BJ (cell line): ENCODE measurements at regions not wholly inside any gene's neighbourhood (a gene's known extent, or its start where the extent isn't known, plus 50 kb on each side); places are given as distances from the start of the nearest gene placed in this dataset.

Source experiments
- CTCF ChIA-PET: fragments of 350-600 bp; formaldehyde crosslinking; extraction: SDS; loops from one replicate; lab custom pipeline; 2021; ENCODE audit warnings: antibody characterized with exemption, inconsistent platforms; lab: Yijun Ruan, JAX
- POLR2A ChIA-PET: fragments of 300-600 bp; sonication (Branson Sonifier 250); formaldehyde crosslinking; extraction: SDS; loops from one replicate; lab custom pipeline; 2021; ENCODE audit warnings: antibody characterized with exemption; lab: Charles Lee
- DNase-seq: peaks from one replicate; pipeline ENCODE4 v3.0.0-alpha.2; 2011; ENCODE audit warnings: low read depth
- H3K27me3 ChIP-seq: 2 replicates; pipeline ENCODE4 v1.6.0; 2011; ENCODE audit warnings: low read length; ENCODE audit not compliant: control insufficient read depth, insufficient read depth
- H3K36me3 ChIP-seq: 2 replicates; pipeline ENCODE4 v1.5.1; 2011; ENCODE audit warnings: low read length; ENCODE audit not compliant: control insufficient read depth, insufficient read depth
- H3K4me3 ChIP-seq: 2 replicates; pipeline ENCODE4 v1.5.1; 2011; ENCODE audit warnings: low read depth, mild to moderate bottlenecking, control low read depth, low read length
- CTCF ChIP-seq: IDR thresholded peaks from 2 replicates; pipeline ENCODE4 v1.5.1; 2011; ENCODE audit warnings: low read depth, mild to moderate bottlenecking, control low read depth, inconsistent platforms, low read length, moderate library complexity; ENCODE audit not compliant: insufficient read depth

GRCh38 chr5:133685402-133686018, 73.2 kb upstream of the FSTL4 start:
- Histone ChIP-seq H3K36me3 (no peaks in the 10 kb centered on the region), H3K4me3 (no peak overlapping the region), H3K27me3 (no peaks in the 10 kb centered on the region; the same call in 1 of the 2 replicates)
- ChIA-PET POLR2A (no interaction called here), CTCF (no interaction called here)
- TF ChIP-seq CTCF: no peak
- DNase-seq: no peak

GRCh38 chr5:133683646-133684596, 71.6 kb upstream of the FSTL4 start:
- no peak for TF ChIP-seq CTCF
- Histone ChIP-seq H3K4me3 (no peak overlapping the region), H3K36me3 (no peaks in the 10 kb centered on the region), H3K27me3 (peaks cover under 1% of the 10 kb centered on the region)
- ChIA-PET CTCF (interaction anchor here (1.2 kb wide), 1 partner anchor 10 kb away, joined by 3 read pairs; no protein-coding TSS in a partner anchor), POLR2A (no interaction called here)
- no peak for DNase-seq

DNA sequence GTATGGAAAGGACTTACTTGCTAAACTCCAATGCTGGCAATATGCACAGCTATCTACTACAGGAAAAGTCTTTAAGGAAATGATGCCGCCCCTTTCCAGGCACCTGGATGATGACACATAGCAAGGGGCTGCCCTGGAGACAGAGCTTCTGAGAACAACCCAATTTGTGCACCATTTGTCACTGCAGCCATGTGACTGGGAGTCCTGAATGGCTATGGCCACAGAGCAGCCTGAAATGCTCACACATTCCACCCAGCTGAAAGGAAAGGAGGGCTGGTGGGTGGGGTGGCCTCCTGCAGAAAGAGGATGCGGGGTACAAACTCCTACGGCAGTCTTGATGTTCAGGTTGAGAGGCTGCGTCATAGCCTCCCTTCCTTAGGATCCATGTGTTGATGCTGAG, 70.1 kb upstream of the FSTL4 start:
- TF ChIP-seq CTCF: no peak
- POLR2A ChIA-PET: no interaction called here
- H3K4me3 ChIP-seq: no peak overlapping the region
- no peaks in the 10 kb centered on the region for H3K36me3 ChIP-seq
- no peak for DNase-seq
- CTCF ChIA-PET: interaction anchor here (1.1 kb wide), 1 partner anchor 104 kb away, joined by 3 read pairs; no protein-coding TSS in a partner anchor
- peaks cover 2% of the 10 kb centered on the region for H3K27me3 ChIP-seq

DNA sequence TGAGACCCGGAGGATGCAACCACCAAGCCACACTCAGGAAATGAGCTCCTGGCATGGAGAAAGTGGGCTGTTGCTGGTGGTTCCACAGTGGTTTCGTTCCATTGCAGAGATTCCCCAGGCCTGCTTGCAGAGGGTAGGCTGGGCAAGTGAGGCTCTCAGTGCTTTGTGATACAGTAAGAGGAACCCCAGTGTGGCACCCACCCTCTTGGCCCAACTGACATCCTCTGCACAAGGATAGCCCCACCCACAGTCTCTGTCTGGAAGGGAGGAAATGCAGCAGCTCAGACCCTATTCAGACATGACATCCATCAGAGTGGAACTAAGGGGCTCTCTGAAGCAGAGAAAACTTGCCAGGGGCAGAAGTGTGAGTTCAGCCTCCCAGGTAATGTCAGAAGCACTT, 69.6 kb upstream of the FSTL4 start:
- no peak for DNase-seq
- Histone ChIP-seq H3K4me3 (no peak overlapping the region), H3K36me3 (no peaks in the 10 kb centered on the region), H3K27me3 (peaks cover 2% of the 10 kb centered on the region)
- ChIA-PET CTCF (no interaction called here), POLR2A (no interaction called here)
- no peak for TF ChIP-seq CTCF
